ENCODE measurements at regions not wholly inside any gene's neighbourhood (a gene's known extent, or its start where the extent isn't known, plus 50 kb on each side); places are given as distances from the start of the nearest gene placed in this dataset.

DNA sequence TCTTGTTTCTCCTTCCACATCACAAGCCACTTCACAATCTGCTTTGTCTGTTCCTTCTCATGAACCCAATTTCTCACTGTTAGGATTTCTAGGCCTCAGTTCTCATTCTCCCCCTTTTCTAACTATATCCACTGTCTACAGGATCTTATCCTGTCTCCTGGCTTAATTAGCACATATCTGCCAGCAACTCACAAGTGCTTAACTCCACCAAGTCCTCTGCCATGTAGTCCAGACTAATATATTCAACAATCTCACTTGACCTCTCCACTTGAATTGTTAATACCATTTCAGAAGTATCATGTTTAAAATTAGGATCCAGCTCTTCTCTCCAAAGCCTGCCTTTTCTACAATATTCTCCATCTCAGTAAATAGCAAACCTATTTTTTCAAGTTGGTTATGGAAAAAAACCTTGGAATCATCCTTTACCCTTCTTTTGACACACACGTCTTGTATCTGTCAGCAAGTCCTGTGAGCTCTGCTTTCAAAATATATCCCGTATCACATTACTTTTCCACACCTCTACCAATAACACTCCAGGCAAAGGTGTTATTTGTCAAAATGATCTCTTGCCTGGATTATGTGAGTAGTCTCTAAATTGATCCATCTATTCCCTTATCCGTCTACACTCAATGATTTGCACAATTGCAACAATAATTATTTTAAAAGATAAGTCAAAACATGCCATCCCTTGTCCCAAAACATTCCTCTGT, 127.2 kb upstream of the SLIT2 start:
- ATAC-seq (no peak), FAIRE-seq (no peak), DNase-seq (no peak)
- Histone ChIP-seq H3K4me1 (no peaks in the 10 kb centered on the region), H3K4me3 (no peak overlapping the region), H3K9me3 (no peaks in the 10 kb centered on the region), H3K36me3 (no peaks in the 10 kb centered on the region), H3K27ac (no peak overlapping the region), H3K27me3 (no peaks in the 10 kb centered on the region)
- TF ChIP-seq, protein P1, sequence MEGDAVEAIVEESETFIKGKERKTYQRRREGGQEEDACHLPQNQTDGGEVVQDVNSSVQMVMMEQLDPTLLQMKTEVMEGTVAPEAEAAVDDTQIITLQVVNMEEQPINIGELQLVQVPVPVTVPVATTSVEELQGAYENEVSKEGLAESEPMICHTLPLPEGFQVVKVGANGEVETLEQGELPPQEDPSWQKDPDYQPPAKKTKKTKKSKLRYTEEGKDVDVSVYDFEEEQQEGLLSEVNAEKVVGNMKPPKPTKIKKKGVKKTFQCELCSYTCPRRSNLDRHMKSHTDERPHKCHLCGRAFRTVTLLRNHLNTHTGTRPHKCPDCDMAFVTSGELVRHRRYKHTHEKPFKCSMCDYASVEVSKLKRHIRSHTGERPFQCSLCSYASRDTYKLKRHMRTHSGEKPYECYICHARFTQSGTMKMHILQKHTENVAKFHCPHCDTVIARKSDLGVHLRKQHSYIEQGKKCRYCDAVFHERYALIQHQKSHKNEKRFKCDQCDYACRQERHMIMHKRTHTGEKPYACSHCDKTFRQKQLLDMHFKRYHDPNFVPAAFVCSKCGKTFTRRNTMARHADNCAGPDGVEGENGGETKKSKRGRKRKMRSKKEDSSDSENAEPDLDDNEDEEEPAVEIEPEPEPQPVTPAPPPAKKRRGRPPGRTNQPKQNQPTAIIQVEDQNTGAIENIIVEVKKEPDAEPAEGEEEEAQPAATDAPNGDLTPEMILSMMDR (IDR thresholded peaks at IDR 0.05): no peak
- intact Hi-C loops (cut with DNase I): no loop called here
- 48 to 70% methylated on average over 3 of the region's 3 CpGs for WGBS, 2 donors

DNA sequence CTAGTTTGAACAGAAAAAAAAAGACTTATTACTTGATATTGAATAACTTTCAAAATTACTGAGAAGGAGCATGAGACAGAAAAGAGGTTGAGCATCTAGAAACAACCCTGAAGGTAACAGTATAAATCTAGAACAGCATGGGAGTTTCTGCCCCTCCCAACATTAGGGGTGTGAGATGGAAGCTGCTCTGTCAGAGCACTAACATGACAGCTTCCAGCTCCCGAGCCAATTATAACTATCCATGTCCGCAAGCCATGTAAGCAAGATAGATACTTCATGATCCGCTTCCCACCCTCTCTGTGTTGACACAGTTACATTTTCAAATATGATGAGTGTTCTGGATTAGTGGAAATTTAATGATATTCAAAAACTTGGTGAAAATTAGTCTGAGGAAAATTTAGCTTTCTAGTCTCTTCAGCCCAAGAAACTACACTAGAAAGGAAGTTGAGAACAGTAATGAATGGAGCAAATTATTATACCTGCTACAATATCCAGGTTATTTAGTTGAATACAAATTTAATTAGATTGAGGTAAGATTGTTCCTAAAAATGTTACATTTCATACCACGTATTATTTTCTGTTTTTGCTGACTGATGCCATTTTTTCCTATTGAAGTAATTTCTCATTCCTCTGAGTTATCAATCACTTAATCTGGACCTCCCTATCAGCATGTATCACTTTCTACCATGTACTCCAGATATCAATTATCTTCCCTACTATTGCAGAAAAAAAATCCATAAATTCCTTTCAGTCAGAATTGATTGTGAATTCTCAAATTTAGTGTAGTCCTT, 129.3 kb upstream of the SLIT2 start:
- no peaks in the 10 kb centered on the region for H3K9me3 ChIP-seq
- no peak for ATAC-seq
- H3K4me1 ChIP-seq: no peaks in the 10 kb centered on the region
- no peaks in the 10 kb centered on the region for H3K36me3 ChIP-seq
- H3K27ac ChIP-seq: no peak overlapping the region
- no peak for DNase-seq
- H3K4me3 ChIP-seq: no peak overlapping the region
- TF ChIP-seq, protein P1 (IDR thresholded peaks at IDR 0.05): no peak
- no peak for FAIRE-seq
- intact Hi-C loops (cut with DNase I): no loop called here
- 53 to 77% methylated on average over 4 of the region's 4 CpGs for WGBS, 2 donors
- H3K27me3 ChIP-seq: no peaks in the 10 kb centered on the region

DNA sequence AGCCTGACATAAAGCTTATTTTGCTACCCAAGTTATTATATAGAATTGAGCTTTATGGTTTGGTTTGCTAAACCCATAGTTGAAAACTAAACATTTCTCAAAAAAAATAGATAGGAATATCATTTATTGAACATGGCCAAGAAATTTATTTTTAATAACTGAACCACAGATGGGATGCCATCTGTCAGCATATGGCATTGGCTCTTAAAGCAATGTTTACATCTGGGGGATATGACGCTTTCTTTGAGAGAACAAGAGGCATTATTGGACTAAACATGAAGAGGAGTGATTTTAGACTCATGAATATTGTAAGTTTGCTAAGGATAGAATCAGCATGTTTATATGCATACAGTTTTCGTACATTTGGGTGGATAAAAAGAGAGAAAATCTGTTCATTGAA, 132.6 kb upstream of the SLIT2 start:
- ATAC-seq (no peak), FAIRE-seq (no peak), DNase-seq (no peak)
- WGBS, 2 donors: 48 to 53% methylated on average over 2 of the region's 2 CpGs
- no peak overlapping the region for H3K4me3 ChIP-seq
- TF ChIP-seq, protein P1 (IDR thresholded peaks at IDR 0.05): no peak
- H3K9me3 ChIP-seq: no peaks in the 10 kb centered on the region
- no peaks in the 10 kb centered on the region for H3K27me3 ChIP-seq
- no peaks in the 10 kb centered on the region for H3K4me1 ChIP-seq
- intact Hi-C loops (cut with DNase I): no loop called here
- H3K27ac ChIP-seq: no peak overlapping the region
- no peaks in the 10 kb centered on the region for H3K36me3 ChIP-seq

DNA sequence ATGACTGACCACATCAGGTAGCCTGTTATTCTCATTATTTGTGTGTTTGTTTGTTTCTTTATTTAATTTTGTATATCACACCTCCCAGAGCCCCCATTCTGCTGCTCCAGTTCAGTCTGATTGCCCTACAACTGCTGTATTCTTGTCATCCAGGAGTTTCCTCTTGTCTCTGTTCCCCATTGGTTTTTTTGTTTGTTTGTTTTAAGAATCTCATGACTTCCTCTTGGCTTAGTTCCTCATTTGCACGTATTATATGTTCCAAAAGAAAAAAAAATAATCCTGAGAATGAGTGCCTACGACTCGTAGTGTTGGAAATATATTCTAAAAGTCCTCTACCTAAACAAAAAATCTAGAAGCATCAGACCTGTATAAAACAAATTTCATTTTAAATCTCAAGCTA, 142.3 kb upstream of the SLIT2 start:
- no peak for ATAC-seq
- no peaks in the 10 kb centered on the region for H3K27me3 ChIP-seq
- intact Hi-C loops (cut with DNase I): no loop called here
- FAIRE-seq: no peak
- TF ChIP-seq, protein P1 (IDR thresholded peaks at IDR 0.05): no peak
- no peaks in the 10 kb centered on the region for H3K36me3 ChIP-seq
- H3K9me3 ChIP-seq: no peaks in the 10 kb centered on the region
- no peak overlapping the region for H3K27ac ChIP-seq
- 23 to 41% methylated on average over 3 of the region's 3 CpGs for WGBS, 2 donors
- no peak overlapping the region for H3K4me3 ChIP-seq
- H3K4me1 ChIP-seq: no peaks in the 10 kb centered on the region
- no peak for DNase-seq

DNA sequence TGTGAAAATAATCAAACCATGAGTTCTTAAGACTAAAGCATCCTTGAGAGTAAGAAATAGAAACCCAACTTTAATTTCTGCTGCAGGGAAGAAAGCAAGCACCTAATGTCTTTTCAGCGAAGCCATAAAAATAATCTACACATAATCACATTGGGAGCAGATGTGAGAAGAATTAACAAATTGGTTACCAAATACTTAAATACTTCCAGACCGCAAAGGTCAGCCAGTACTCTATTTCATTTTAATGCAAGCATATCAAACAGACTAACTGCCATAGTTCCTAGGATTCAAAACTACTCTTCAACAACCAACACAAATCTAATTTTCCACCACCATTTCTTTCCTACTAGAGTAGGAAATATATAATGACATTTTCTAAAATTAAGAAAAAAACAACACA, 144.8 kb upstream of the SLIT2 start:
- intact Hi-C loops (cut with DNase I): no loop called here
- TF ChIP-seq, protein P1 (IDR thresholded peaks at IDR 0.05): no peak
- H3K9me3 ChIP-seq: no peaks in the 10 kb centered on the region
- H3K27ac ChIP-seq: no peak overlapping the region
- no peak for ATAC-seq
- no peaks in the 10 kb centered on the region for H3K27me3 ChIP-seq
- FAIRE-seq: no peak
- 76 to 83% methylated on average over 2 of the region's 2 CpGs for WGBS, 2 donors
- H3K4me1 ChIP-seq: no peaks in the 10 kb centered on the region
- no peak overlapping the region for H3K4me3 ChIP-seq
- H3K36me3 ChIP-seq: no peaks in the 10 kb centered on the region
- no peak for DNase-seq
